Dedifferentiated amniotic fluid mesenchymal stem cell (primary cell): ENCODE measurements at regions not wholly inside any gene's neighbourhood (a gene's known extent, or its start where the extent isn't known, plus 50 kb on each side); places are given as distances from the start of the nearest gene placed in this dataset.
"Not testable (repeated sequence)": the region's sequence is repeated elsewhere in the genome, so short reads cannot be mapped to it uniquely, and the experiment has no call there.

Source experiments
- DNase-seq: peaks from one replicate; pipeline ENCODE4 v3.0.0-alpha.2; 2016; ENCODE audit errors: extremely low spot score

DNA sequence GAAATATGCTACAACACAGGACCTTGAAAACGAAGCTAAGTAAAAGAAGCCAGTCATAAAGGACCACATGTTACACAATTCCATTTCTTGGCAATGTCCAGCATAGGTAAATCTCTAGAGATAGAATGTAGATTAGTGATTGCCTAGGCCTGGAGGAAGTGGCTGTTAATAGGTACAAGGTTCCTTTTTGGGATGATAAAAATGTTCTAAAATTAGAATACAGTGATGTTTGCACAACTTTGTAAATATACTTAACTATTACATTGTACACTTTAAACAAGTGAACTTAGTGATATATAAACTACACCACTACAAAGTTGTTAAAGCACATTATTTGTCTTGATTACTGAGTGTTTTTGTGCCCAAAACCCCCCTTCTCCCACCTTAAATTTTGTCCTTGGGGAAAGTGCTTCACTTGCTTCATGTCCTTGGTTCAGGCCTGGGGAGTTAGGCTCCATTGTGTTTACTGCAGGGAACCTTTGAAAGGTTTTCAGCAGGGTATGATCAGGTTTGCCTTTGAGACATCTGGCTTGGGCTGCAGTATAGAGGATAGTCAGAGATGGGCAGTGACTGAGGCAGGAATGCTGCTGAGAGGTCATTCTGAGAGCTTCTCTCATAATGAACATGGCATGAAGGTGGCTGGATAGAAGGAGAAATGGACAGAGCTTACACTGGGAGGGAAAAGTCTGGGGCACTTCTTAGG is 1052.6 kb downstream of the REEP3 start:
- no peak for DNase-seq

DNA sequence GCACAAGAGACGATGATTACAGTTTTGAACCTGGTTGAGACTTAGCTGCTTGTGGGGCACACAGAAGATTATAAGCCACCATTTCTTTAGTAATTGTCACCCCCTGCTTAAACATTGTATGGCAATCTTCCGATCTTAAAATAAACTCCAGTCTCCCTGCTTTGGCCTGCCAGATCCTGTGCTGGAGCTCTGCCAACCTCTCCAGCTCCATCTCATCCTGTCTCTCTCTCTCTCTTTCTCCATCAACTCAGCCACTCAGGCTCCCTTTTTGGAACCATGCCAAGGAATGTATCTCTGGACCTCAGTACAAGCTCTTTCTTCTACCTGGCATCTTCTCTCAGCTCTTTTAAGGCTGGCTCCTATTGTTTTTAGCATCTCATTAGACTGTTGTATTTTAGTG is 1053.2 kb downstream of the REEP3 start:
- no peak for DNase-seq

DNA sequence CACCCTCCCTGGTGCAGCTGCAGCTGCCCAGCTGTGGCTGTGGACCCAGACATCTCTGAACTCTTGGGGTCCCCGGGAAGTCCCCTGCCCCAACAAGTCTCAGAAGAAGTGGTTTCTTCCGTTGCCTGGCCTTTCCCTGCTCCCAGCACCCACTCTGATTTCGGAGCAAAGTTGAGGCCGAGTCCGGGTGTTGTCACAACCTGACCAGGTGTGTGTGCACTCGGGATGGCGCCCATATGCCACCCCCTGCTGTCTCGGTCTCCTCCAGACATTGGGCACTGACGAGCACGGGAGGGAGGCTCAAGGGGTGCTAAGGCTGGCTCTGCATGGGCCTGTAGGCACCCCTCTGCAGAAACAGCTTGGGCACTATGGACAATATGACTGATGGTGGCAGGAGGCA is 1055.3 kb downstream of the REEP3 start:
- no peak for DNase-seq

DNA sequence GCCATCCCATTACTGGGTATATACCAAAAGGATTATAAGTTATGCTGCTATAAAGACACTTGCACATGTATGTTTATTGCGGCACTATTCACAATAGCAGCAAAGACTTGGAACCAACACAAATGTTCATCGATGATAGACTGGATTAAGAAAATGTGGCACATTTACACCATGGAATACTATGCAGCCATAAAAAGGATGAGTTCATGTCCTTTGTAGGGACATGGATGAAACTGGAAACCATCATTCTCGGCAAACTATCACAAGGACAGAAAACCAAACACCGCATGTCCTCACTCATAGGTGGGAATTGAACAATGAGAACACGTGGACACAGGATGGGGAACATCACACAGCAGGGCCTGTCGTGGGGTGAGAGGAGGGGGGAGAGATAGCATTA is 1057.6 kb downstream of the REEP3 start:
- not testable (repeated sequence) for DNase-seq

DNA sequence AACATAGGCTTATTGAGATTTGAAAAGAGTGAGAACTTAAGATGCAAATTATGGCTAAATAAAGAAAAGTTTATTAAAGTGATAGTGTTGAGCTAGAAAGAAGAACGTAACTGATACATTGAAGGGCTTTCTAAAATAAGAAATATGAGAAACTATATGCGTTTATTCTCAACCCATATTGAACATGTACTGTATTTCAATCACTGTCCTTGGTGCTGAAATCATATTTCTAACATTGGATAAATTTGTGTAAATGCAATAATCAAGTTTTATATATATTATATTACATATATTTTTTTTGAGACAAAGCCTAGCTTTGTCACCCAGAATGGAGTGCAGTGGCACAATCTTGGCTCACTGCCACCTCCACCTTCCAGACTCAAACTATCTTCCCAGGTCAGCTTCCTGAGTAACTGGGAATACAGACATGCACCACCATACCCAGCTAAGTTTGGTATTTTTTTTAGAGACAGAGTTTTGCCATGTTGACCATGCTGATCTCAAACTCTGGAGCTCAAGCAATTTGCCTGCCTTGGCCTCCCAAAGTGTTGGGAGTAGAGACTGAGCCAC is 1065.8 kb downstream of the REEP3 start:
- no peak for DNase-seq

DNA sequence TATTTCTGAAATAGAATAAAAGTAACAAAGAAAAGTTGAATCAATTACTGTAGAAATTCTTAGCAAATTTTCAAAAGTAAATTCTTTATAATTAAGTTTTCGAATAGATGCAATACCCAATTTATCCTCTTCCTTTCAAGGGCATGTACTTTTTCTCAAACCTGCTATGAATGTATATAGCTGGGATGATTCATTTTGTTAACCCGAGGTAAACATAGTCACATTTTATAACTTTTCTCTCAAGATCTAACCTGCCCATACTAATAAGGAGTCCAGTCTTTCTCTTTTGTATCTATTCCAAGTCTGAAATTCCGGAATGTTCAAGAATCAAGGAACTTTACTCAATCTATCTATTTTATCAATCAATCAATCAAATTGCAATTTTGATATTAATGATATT is 1072.9 kb downstream of the REEP3 start:
- DNase-seq: no peak

DNA sequence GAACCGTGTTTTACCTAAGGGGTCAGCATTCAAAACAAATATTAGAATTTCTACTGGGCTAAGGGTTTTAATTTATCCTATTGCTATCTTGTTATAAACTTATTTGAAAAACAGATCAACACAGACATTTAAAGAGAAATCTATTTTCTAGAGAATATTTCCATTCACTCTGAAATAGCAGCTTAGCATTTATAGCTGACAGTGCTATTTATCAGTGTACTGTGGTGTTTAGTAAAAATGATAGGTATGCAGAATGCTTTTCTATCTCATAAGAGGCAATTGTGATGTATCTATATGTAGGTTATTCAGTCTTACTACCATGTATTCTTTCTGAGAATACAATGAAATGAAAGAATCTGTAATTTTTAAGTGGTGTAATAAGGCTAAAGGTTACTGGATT is 1077.4 kb downstream of the REEP3 start:
- DNase-seq: no peak

DNA sequence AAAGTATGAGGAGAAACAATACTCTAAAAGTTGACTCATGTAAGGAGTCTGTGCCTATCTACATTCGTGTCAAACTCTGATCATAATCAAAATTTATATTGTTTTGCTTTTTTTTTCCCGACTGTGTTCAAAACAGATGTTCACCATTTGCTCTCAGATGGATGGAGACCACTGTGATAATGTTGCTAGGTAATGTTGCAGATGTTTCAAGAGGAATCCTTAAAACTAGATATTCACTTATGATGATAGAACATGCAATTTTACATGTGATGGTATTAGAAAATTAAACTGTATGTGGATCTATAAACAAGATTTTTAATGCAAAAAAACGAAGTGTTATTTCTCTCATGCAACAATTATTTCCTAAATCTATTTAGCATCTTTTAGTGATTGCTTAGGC is 1080.1 kb downstream of the REEP3 start:
- no peak for DNase-seq

DNA sequence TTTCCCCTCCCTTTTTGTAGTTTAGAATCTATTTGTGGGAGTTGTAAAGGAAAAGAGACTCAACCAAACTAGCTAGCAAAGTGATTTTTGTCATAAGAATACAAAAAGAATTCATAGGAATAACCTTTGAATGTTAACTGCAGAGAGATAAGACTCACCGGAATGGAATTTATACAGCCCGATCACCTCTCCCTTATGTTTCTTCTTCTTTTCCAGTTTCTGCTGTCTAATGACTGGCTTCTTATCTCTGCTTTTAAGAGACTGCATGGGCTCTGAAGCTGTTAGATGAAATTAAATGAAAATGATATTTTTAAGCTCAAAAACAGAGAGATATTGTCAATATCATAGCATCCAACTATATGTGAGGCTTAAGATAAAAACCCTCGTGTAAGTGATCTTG is 1095.9 kb downstream of the REEP3 start:
- DNase-seq: no peak

DNA sequence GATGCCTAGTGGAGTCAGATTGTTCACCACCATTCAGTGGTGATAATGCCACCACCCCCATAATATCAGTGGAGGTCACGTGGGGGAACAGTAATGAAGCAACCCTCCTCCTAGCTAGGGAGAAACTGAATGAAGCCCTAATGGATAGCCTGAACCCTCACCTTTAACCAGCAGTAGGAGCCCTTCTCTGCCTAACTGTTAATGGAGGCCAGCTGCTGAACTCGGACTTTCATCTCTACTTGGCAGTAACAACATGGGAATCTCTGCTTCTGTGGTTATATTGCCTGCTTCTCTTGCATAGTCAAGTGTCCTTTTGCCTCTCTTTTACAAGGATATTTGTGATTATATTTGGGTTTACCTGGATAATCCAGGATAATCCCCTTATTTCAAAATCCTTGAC is 1097.9 kb downstream of the REEP3 start:
- DNase-seq: no peak

DNA sequence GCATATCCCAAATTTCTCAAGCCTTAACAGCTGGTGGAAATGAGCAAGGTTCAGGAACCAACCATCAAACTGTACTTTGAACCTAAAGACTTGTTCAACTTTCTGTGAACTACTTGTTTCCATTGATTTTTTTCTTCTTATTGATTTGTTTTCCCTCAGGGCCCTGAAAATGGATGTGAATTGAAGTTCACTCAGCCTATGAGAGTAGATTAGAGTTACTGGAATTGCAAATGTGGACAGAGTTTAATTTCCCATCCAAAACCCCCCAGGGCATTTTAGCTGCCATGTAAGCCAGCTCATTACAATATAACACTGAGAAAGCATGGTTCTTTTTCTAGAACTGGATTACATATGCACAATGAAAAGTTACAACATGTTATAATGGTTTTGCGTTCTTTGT is 1105.7 kb downstream of the REEP3 start:
- no peak for DNase-seq

DNA sequence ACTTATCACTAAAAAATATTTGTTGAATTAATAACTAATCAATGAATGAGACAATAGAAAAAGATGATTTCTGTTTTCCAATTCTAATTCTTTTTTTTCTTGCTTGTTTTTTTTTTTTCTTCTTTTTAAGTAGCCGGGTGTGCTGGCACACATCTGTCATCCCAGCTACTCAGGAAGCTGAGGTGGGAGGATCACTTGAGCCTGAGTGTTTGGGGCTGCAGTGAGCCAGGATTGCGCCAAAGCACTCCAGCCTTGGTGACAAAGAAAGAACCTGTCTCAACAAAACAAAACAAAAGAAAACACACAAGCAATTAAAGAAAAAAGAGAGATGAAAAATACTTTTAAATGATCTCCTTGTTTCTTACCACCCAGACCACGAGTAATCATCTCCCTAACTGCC is 1109.3 kb downstream of the REEP3 start:
- no peak for DNase-seq

DNA sequence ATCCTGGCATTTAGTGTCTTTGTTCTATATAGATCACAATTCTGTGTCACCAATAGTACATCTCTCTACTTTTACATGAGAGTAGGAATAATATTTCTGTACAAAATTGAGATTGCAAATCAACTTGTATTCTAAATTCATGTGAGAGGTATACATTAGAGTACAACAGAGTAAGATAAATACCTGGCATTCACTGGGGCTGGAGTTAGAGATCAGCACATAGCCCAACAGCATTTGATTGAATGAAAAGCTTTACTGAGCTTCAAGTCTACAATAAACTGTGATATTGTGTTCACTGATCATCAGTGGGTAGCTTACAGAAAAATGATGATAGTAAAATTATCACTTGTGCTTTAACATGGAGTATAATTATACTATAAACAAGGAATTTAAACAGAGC is 1114.7 kb downstream of the REEP3 start:
- DNase-seq: no peak

DNA sequence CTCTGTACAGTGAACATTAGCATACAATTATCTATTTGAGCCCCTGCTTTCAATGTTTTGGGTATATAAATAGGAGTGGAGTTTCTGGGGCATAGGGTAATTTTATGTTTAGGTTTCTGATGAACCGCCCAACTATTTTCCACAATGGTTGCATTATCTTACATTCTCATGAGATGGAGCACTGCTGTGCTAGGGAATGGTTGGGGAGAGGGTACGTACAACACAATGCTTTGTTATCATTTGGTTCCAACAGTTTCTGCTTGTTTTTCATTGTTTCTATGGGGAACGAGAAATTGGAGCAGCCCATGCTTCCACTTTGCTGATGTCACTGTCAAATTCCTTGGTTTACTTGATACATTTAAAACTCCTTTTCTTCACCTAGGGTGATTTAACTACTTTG is 1115.3 kb downstream of the REEP3 start:
- no peak for DNase-seq

DNA sequence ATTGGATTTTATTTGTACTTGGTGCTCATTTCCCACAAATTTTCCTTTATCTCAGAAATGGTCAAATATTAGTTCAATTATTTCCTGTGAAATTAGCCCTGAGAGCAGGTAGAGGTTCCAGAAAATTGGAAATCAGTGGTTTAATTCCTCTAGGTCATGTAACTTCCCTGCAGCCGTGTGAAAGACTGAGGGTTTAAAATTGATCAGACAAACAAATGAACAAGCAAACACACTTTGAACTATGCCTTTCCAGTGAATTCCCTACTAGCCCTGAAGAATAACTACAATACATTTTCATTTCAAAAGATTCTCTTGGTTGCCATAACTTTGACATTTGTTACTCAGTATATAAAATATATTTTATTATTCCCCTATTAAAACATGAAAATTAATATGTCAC is 1116.7 kb downstream of the REEP3 start:
- DNase-seq: no peak

DNA sequence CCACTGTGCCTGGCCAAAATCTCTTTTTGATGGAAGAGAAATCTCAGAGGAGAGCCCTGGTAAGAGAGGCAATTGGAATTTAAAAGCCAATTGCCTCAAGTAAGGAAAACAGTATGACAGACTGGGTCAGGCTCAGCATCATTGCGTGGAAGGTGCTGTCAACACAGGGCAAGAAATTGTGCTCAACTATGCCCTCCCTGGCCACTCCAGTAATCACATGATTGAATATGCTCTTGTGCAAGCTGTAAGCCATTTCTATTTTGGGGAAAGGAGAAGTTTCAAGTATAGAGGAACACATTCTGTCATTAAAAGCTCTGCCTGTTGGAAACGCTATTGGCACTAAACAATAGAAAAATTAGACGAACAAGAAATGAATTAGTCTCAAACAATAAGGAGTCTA is 1127.7 kb downstream of the REEP3 start:
- DNase-seq: no peak

DNA sequence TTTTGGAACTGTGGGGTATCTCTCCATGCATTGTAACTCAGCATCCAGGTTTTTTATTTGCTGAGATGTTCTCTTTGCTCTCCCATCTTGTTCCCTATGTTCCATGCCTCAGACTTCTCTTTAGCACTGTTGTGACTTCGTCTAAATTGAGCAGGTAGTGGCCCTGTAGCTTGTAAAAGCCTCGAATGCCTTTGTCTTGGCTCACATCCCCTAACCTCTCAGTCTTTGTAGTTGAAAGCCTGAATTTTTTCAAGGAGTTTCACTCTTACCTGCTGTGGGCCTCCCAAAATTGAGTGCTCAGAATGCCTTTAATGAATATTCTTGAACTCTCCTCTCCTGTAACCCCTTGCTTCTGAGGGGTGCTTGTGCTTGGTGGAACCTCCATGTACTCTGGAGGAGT is 1137.3 kb downstream of the REEP3 start:
- DNase-seq: no peak

DNA sequence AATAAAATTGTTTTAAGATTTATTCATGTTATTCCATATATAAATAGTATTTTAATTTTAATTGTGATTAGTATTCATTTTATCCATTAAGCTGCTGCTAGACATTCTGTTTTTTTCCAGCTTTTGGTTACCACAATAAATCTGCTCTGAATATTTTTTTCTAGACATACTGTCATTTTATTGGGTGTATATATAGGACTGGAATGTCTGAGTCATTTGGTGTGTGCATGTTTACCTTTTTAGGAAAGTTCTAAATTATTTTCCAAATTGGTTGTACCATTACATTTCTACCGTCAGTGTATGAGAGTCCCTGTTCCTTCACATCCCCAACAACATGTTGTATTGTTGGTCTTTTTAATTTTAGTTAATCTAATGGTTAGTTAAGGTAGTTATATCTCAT is 1138.1 kb downstream of the REEP3 start:
- no peak for DNase-seq

DNA sequence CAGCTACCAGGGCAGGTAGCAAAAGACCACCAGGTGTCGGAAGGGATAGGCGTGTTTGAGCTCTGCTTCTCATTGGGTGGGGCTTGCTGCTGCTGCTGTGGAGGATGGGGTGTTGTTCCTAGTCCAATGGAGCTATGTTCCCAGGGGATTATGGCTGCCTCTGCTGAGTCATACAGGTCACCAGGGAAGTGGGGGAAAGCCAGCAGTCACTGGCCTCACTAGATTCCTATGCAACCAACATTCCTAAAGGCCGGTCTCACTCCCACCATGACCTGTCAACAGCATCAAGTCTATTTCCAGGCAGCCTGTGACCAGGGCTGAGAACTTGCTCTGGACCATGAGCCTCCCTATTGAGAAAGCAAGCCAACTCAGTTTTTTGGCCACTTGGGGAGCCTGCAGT is 1160.8 kb downstream of the REEP3 start:
- no peak for DNase-seq

DNA sequence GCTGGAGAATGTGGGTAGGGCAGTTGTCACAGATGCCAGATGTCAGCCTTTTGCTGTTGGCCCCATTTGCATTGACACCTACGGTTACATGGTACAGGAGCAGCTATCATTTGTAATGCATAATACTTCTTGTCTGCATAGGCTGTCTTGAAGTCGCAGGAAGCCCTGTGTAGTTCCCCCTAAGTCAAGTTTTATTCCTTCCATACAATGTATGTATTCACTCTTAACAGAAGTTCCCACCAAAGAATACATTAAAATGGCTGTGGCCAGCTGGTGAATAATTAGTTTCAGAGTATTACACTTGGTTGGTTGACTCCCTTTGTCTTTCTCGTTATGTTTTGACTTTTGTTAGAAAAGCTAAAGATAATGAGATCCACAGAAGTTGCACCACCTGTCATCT is 1169.0 kb downstream of the REEP3 start:
- DNase-seq: no peak

DNA sequence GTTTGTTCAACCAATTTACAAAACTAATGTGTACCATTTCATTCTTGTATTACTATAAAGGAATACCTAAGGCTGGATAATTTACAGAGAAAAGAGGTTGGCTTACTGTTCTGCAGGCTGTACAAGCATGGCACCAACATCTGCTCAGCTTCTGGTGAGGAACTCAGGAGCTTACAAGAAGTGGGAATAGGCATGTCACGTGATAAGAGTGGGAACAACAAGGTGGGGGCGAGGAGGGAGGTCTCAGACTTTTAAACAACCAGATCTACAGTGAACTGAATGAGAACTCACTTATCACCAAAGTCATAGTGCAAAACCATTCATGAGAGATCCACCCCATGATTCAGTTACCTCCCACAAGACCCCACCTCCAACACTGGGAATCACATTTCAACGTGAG is 1178.0 kb downstream of the REEP3 start:
- no peak for DNase-seq

DNA sequence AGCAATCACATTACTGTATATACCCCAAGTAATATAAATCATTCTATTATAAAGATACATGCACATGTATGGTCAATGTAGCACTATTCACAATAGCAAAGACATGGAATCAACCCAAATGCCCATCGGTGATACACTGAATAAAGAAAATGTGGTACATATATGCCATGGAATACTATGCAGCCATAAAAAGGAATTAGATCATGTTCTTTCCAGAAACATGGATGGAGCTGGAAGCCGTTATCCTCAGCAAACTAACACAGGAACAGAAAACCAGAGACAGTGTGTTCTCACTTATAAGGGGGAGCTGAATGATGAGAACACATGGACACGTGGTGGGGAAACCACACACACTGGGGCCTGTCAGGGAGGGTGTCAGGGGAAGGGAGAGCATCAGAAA is 1180.9 kb downstream of the REEP3 start:
- DNase-seq: not testable (repeated sequence)

DNA sequence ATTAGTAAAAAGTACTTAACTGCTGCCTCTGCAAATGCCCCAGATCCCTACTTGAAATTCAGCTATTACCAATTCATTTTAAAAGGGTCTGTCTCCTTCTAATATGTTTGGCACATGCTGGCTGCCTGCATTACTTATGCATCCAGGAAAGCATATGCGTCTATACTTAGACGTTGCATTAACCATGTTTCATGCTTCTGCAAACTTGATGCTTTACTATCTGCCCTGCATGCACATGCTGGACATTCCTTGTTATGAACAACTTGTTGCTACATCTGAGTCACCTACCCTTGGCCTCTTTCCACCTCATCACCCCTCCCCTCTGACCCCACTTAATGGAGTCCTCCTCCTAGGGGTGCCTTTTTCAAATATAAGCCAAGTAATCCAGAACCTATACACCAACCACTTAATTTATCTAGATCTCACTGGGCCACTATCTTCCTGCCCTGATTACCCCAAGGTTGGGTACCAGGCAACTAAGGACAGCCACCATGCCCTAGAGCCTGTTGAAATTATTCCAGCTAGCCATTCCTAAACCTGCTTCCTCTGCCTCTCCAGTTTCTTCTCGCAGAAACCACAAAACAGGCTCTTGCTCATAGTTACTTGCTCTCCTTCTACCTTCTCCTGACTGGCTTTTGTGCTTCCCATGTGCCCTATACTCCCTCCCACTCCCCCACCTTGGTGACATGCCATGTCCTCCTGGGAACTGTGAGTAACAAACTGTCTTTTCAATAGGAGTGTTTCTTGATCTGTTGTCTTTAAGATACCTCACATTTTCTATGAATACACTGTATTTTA is 1187.9 kb downstream of the REEP3 start:
- no peak for DNase-seq
